HG03342 (cell line): ENCODE measurements at regions not wholly inside any gene's neighbourhood (a gene's known extent, or its start where the extent isn't known, plus 50 kb on each side); places are given as distances from the start of the nearest gene placed in this dataset.

Experiments used
- ATAC-seq: cut with Tn5 transposase; IDR thresholded peaks from one replicate; pipeline ENCODE4 v1.9.1; 2021; ENCODE audit warnings: mild to moderate bottlenecking, moderate library complexity; ENCODE audit not compliant: unreplicated experiment

DNA sequence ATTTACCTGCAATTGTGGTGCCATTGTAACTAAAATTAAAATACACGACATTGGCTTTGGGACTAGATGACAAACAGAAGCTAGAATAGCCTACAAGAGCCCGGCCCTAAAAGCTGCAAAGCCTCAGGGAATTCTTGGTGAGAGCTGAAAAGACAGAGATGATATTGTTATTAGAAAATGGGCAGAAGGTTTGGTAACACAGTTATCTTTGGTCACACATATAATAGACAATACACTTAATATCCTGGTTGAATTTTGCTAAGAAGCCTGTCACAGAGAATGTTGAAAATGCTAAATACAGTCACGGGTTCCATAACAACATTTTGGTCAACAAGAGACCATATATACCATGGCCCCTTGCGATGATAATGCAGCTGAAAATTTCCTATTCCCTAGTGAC is 157.3 kb upstream of the CDH19 start:
- ATAC-seq: no peak

DNA sequence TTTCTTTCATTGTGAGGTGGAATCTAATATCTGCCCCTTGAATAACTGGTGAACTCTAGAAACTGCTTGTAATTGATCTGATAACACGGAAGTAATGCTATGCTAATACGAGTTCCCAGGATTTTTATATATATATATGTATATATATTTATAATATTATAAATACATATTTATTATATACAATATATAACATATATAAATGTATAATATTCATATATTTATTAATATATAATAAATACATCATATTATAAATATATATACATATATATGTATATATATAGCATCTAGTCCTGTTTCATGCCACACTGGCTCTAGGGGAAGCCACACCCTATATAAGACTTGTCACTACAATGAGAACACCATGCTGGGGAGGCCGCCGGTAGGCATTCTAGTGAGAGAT is 156.7 kb upstream of the CDH19 start:
- ATAC-seq: no peak

DNA sequence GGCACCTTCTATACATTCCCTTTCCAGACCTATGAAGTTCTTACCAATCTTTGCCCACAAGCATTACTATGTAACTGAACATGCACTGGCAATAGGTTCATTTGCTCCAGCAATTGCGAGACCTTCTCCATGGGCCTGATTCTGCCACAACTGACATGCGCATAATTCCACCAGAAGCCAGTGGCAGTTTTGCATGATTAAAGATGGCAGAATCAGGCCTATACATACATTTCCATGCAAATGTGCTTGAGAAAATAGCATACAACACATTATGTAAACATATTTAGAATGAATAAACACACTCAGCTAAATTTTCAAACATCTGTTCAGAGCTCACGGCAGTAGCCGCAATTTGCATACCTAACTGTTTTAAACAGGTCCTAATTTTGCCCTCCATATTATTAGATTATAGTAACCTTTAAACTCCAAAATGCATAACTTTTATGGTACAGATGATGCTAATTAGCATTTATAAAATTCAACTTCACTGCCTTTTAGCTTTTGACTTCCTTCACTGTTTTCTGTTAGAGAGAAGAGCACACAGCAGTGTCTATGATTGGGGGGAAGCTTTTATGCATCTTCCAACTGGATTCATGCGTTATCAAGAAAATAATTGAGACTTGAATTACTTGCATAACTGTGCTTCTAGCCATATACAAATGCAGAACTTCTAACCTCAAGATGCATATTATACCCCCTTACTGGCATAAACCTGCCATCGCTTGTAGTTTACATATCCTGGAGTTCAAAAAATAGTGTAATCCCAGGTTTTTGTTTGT is 155.3 kb upstream of the CDH19 start:
- ATAC-seq: no peak

DNA sequence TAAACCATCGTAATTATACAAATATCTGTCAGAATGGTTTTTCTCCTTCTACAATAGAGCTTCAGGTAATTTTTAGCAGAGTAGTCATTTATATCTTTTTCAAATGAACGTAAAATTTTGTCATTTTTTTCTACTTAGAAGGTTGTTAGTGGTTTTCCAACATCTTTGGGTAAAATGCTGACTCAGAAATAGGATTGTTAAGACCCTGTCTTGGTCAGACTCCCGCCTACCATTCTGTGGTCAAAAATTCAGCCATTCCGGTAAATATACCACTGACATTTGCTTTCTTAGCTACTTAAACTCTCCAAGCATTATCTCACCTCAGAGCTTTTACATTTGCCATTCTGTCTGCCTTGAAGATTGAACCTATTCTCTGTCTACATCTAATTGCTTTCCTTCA is 154.1 kb upstream of the CDH19 start:
- no peak for ATAC-seq

DNA sequence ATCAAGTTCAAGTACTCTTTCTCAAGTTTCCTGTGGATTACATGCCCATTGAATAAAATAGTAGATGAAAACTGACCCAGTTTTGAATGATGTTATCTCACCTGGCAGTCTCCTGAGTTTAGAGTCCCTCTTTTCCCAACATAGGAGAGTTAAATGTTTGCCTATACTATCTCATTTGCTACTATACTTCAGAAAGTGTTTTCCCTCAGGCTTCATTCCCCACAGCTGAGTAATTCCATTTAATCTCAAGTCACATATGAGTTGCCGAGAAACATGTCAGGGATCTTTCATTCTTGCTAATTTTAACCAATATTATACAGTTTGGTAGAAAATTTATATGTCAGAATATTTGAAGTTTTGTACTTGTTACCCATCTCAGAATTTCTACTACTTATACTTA is 150.4 kb upstream of the CDH19 start:
- no peak for ATAC-seq

DNA sequence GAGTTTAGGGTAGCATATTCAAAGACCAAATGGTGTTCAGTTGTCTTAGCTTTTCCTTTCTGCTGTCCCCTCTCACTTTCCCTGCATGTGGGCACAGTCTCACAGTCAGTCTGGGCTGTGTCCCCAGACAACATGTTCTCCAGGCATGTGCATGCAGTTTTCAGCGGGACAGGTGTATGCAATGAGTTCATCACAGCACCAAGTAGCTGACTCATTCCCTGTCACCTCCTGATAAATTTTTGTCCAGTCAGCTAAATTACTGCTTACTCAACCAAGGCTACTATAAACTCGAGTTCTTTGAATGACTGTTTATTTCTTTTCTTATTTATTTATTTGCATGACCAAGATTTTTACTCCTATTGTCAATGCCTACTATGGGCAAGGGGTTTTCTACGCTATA is 148.8 kb upstream of the CDH19 start:
- no peak for ATAC-seq

DNA sequence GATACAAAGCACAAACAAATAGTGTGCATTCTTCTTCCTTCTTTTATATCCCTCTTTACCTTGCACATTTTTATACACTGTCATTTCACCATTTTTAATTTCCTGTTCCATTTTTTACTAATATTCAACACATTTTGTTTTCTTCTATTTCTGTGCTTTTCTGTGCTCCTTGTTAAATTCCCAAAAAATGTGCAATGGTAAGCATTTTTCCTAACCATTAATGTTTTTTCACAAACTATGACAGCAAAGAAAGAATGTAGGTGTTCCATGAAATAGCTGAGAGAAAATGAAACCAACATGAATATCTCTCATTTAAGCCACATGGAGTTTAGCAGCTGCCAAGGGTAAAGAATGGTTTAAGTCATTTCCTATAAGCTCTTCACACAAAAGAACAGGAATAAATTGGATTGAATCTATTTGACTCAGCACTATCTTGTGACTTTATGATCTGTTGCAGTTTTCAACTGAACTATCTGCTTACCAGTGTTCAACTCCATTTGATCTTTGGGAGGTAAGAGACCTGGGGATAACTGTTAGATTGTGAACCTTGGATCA is 145.7 kb upstream of the CDH19 start:
- ATAC-seq: no peak

DNA sequence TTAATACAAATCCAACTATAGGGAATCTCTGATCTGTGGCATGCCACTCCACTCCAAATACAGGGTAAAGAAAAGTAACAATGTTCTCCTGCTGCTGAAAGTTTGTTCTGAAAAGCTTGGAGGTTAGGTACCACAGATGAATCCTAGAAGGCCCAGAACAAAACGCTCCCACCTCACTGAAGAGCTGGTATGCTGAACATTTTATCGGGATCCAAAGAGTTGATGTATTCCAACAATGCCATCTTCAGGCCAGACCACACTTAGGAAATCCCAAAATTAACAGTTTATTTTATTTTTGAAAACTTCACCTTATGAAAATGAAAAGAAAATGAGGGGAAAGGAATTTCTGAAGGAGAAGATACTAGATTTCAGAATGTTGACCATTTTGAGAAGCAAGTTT is 145.1 kb upstream of the CDH19 start:
- no peak for ATAC-seq

DNA sequence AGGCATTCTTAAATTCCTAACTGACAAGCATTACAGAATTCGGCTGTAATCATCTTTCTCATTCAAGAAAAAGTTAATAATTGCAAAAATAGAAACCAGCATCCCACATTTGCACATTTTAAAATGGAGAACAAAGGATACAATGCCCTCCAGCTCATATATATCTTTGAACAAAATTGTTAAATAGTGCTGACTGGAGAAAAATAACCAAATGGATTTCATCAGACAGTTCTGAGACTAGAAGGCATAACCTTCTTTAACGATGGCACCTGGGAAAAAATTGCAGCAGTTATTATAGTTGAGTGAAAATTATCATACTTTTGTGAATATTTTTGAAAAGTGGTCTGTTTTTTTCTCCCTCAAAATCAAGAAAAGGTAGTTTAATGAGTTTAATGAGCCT is 138.9 kb upstream of the CDH19 start:
- no peak for ATAC-seq

DNA sequence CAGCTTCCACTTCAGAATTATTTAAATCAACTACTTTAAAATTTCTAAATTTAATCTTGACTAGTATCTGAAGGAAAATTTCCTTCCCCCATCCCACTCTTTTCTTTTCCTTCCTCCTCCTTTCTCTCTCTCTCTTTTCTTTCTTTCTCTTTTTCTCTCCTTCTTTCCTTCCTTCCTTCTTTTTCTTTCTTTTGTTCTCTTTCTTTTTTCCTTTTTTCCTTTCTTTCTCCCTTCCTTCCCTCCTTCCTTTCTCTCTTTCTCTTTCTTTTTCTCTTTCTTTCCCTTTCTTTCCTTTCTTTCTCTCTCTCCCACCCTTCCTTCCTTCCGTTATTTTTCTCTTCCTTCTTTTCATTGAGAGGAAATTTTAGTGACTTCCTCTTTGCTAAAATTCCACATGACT is 132.0 kb upstream of the CDH19 start:
- ATAC-seq: no peak

DNA sequence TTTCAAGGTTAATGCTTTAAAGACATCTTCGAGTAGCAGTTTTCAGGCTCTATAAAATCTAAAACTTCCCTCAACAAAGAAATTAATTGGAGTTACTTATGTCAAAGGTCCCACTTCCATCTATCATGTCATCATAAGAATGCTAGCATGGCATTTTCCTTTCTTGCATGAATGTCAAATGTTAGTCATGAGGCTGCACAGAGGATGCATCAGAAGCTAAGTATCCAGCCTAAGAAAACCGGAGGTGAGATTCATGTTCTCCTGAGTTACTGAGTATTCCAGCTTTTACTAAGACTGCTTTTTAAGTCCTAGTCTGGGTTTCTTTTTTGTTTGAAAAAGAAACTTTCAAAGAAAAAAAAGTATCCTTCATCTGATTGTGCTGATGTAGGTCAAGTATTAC is 130.6 kb upstream of the CDH19 start:
- no peak for ATAC-seq

DNA sequence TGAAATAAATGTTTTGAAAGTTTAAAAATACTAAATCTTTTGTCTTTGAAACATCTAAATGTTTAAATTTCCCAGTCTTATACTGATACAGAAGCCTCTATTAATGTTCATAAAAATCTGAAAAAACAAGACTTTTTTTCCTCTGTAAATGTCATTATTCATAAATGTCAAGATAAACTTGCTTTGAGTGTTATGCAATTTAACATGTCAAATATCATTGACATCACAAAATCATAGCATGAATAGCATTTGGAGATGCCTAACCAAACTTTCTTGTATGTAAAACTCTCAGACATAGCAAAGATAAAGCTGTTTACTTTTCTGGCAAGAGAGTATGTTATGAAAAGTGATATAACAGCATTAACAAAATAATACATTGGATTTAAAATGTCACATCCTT is 128.0 kb upstream of the CDH19 start:
- no peak for ATAC-seq

DNA sequence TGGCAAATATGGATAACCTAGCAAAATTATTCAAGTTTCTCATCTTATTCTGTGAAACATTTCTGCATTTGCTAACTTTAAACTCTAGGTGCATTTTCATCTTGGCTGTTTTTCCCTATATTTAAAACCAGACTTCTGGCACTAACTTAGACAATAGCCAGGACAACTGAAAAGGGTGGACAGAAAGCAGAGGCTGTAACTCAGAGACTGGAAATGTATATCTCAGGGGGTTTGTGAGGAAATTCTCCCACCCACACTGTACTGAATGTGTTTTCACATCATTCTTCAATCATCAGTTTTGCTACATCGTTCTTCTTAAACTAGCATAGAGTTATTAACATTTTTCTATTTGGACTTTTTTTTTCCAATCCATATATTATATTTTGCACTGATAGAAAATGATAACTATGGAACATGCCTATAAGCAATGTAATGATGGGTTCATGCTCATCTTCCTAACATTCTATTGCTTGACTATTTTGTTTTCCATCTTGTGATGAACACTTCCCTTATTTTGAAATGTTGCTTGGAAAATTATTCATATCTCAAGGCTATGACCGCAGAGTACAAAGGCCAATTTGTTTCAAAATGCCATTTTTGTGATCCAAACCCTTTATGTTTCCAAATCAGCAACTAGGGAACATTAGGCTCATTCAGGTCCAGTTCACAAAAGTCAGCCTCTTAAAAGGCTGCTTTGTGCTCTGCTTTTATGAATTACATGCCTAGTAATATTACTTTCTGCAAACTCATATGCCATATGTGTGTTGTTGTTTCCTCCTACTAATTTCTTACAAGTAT is 125.8 kb upstream of the CDH19 start:
- ATAC-seq: no peak

DNA sequence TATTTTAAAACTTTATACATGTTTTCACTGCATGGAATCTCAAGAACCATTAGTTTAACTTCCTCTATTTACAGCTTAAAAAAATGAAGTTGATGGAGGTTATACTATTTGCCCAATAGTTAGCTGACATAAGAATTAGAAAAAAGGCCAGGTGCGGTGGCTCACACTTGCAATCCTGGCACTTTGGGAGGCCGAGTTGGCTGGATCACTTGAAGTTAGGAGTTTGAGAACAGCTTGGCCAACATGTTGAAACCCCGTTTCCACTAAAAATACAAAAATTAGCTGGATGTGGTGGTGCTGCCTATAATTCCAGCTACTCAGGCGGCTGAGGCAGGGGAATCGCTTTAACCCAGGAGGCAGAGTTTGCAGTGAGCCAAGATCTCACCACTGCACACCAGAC is 125.1 kb upstream of the CDH19 start:
- ATAC-seq: no peak

DNA sequence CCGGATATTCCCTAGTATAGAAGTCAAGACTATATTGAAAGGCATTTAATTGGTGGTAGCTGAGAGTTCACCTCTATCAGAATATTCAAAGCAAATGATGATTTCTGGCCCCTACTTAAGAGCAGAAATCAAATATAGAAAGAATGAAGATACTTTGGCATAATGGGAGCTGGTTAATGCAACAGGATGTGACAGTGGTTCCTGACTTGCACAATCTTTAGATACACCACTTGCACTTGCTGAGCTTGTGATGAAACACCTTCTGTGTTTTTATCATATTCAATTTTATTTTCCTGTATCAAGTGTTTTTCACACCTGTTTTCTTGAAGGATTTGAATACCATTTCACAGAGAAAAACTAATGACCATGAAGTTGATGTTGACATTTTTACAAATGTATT is 124.1 kb upstream of the CDH19 start:
- no peak for ATAC-seq

DNA sequence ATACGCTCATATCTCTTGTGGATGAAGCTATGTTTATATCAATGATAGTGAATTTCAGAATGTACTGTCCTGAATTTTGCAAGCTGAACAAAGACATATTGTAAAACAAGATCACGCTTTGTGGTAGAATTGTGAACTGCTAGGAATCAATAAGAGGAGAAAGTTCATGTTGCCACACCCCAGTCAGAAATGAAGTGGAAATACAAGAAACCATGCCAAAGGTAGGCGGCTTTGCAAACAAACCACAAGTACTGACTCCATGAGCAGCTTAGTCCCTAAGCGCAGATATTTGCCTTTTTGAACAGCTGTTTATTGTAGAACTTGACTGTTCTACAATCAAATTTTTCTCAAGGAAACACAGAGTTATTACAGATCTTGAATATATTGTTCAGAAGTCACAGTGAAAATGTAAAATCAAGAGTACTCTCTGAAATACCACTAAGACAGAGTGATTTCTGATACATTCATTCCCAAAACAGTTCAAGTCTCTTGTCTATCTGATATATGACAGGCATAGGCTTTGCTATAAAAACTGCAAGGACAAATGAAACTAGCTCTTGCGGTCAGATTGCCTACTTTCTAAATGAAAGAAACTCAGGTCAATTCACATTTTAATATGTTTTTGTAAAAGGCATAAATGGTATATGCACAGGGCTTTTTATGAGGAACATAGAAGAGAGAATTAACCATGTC is 120.9 kb upstream of the CDH19 start:
- no peak for ATAC-seq

DNA sequence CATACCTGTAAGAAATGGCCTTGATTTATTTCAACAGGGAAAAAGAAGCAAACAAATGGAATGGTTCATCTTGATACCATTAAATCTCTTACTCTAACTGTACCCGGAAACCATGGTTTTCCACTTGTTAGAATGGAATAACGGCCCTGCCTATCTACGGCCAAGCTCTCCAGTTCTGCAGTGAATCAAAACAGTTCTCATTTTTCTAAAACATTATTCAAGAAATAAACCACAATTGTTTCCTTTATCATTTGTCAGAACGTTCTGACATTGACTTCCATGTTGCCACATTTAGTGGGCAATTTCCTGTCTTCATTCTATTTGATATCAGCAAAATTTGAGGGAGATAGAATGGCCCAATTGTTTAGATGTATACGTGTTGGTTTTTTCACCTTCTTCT is 118.8 kb upstream of the CDH19 start:
- no peak for ATAC-seq

DNA sequence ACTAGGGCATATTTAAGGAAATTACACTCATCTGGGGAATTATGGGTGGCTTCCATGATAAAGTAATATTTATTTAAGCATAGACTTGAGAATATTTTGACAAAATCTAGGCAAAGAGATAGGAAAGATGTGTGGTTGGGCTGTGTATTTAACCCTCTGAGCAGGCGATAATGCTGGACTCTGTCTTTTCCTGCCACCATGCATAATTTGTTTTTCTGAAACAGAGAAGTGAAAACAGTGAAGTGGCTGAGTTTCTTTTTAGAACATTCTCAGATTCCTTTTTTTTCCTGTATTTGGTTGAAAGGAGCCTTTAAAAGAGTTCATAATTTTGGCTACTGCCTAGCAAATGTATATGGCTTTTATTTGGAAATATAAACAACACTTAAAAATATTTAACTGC is 104.8 kb upstream of the CDH19 start:
- no peak for ATAC-seq

DNA sequence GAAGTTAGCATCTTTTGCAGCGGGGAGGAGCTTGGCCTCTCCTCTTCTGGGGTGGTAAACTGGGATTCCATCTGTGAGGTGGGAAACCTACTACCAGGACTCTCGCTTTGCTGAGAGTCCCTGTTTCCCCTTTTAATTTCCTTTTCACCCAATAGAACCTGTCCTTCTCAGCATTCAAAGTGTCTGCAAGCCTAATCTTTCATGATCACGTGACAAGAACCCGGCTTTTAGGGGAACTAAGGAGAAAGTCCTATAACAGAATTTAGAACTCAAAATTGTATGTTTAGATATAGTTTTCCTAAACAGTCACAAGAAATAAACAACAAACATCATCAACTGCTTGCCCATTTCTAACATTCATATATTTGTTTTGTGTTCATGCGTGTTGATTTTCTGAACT is 103.6 kb upstream of the CDH19 start:
- ATAC-seq: no peak

DNA sequence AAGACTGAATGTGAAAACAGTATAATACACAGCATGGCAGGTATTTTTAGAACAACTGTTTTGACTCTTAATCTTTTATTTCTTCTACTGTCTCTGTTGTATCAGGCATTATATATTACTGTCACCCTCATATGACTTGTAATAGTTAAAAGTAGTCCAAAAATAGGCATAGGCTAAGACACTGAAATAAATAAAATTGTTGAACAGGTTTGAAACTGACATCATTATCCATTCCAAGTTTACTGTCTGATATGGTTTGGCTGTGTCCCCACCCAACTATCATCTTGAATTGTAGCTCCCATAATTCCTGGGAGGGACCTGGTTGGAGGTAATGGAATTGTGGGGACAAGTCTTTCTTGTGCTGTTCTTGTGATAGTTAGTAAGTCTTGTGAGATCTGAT is 91.4 kb upstream of the CDH19 start:
- no peak for ATAC-seq

DNA sequence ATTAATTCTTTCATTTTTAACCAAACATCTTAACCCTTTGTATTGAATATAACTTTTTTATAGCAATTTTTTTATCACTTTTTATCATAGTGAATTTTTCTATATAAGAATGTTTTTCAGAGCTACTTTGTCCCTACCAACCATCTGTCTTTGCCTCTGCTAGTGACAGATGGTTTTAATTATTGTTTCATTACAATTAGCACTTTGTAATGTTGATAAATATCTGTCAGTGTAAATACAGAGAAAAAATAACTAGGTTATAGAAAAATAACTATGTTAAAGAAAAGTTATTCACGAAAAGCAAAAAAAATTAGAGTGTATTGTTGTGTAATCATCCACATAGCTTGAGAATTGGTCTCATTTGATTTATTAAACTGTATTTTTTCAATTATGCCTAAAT is 91.0 kb upstream of the CDH19 start:
- ATAC-seq: no peak

DNA sequence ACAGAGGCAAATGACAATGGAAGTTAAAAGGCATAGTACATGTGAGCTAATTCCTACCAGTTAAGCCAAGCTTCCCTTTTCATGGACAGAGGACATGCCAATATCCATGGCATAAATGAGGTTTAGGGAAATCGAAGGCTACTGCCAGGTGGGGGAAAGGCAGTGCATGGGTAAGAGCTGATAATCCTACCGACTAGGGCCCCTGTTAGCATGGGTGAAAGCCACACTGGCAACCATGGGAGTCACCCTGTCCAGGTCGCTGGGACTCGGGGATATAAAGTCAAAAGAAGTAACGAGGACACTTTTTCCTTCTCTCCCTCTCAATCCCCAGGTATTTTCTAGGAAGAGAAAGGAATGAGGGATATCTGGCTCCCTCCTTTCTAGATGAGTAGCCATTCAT is 83.7 kb upstream of the CDH19 start:
- no peak for ATAC-seq
